ENCODE measurements at regions not wholly inside any gene's neighbourhood (a gene's known extent, or its start where the extent isn't known, plus 50 kb on each side); places are given as distances from the start of the nearest gene placed in this dataset.
A peak's percentile ranks its signal among the peaks of the same experiment; 100 is the strongest.

GRCh38 chr1:43037466-43037865 is 78.8 kb upstream of the SLC2A1 start:
- H3K4me3 Mint-ChIP-seq, result no peak overlapping the region
- no peaks in the 10 kb centered on the region for H3K27me3 Mint-ChIP-seq (ENCODE audit: low read depth)
- no peaks in the 10 kb centered on the region for H3K9me3 Mint-ChIP-seq
- CTCF ChIA-PET, result interaction anchor here (1.0 kb wide), 1 partner anchor 124 kb away, joined by 3 read pairs; no protein-coding TSS in a partner anchor
- no peak for DNase-seq
- H3K27ac Mint-ChIP-seq, result no peak overlapping the region
- intact Hi-C loops (cut with micrococcal nuclease), result no loop called here
- H3K4me1 Mint-ChIP-seq (ENCODE audit: low read depth), result peaks cover 13% of the 10 kb centered on the region
- no peaks in the 10 kb centered on the region for H3K36me3 Mint-ChIP-seq (ENCODE audit: low read depth)

GRCh38 chr1:43036932-43037331 is 78.3 kb upstream of the SLC2A1 start:
- CTCF ChIA-PET, result interaction anchor here (1.0 kb wide), 1 partner anchor 124 kb away, joined by 3 read pairs; no protein-coding TSS in a partner anchor
- Mint-ChIP-seq H3K4me3 (no peak overlapping the region), H3K36me3 (ENCODE audit: low read depth) (no peaks in the 10 kb centered on the region), H3K9me3 (no peaks in the 10 kb centered on the region), H3K27ac (no peak overlapping the region), H3K27me3 (ENCODE audit: low read depth) (no peaks in the 10 kb centered on the region), H3K4me1 (ENCODE audit: low read depth) (peaks cover 13% of the 10 kb centered on the region)
- intact Hi-C loops (cut with micrococcal nuclease), result no loop called here
- no peak for DNase-seq

- DNase-seq, result no peak
- H3K36me3 Mint-ChIP-seq (ENCODE audit: low read depth), result no peaks in the 10 kb centered on the region
- peaks cover 13% of the 10 kb centered on the region for H3K4me1 Mint-ChIP-seq (ENCODE audit: low read depth)
- H3K27ac Mint-ChIP-seq, result peak overlapping the region; percentile 35
- no peak overlapping the region for H3K4me3 Mint-ChIP-seq
- H3K27me3 Mint-ChIP-seq (ENCODE audit: low read depth), result no peaks in the 10 kb centered on the region
- no peaks in the 10 kb centered on the region for H3K9me3 Mint-ChIP-seq
- intact Hi-C loops (cut with micrococcal nuclease), result no loop called here
- CTCF ChIA-PET, result interaction anchor here (2.2 to 3.1 kb wide), 2 partner anchors 37 to 122 kb away, joined by 7 to 12 read pairs; no protein-coding TSS in a partner anchor
These were observed 77.4 kb upstream of the SLC2A1 start for GRCh38 chr1:43035821-43036741.

- H3K9me3 Mint-ChIP-seq, result no peaks in the 10 kb centered on the region
- H3K4me1 Mint-ChIP-seq (ENCODE audit: low read depth), result peaks cover 13% of the 10 kb centered on the region
- CTCF ChIA-PET, result interaction anchor here (1.4 to 3.1 kb wide), 3 partner anchors 38 to 121 kb away, joined by 5 to 12 read pairs (median 7); no protein-coding TSS in a partner anchor
- intact Hi-C loops (cut with micrococcal nuclease), result no loop called here
- no peak for DNase-seq
- no peaks in the 10 kb centered on the region for H3K36me3 Mint-ChIP-seq (ENCODE audit: low read depth)
- no peak overlapping the region for H3K4me3 Mint-ChIP-seq
- H3K27ac Mint-ChIP-seq, result peak overlapping the region; percentile 80
- no peaks in the 10 kb centered on the region for H3K27me3 Mint-ChIP-seq (ENCODE audit: low read depth)
These were observed 76.1 kb upstream of the SLC2A1 start for GRCh38 chr1:43034778-43035177.

GRCh38 chr1:43034195-43034658 is 75.6 kb upstream of the SLC2A1 start:
- H3K9me3 Mint-ChIP-seq, result no peaks in the 10 kb centered on the region
- no peak for DNase-seq
- peaks cover 13% of the 10 kb centered on the region for H3K4me1 Mint-ChIP-seq (ENCODE audit: low read depth)
- CTCF ChIA-PET, result interaction anchor here (0.7 to 3.1 kb wide), 4 partner anchors 14 to 121 kb away, joined by 3 to 12 read pairs (median 6); no protein-coding TSS in a partner anchor
- no peaks in the 10 kb centered on the region for H3K36me3 Mint-ChIP-seq (ENCODE audit: low read depth)
- no peaks in the 10 kb centered on the region for H3K27me3 Mint-ChIP-seq (ENCODE audit: low read depth)
- intact Hi-C loops (cut with micrococcal nuclease), result no loop called here
- no peak overlapping the region for H3K4me3 Mint-ChIP-seq
- H3K27ac Mint-ChIP-seq, result peak overlapping the region; percentile 80

GRCh38 chr1:43031316-43032203 is 72.9 kb upstream of the SLC2A1 start:
- no peak for DNase-seq
- peaks cover 13% of the 10 kb centered on the region for H3K4me1 Mint-ChIP-seq (ENCODE audit: low read depth)
- H3K27ac Mint-ChIP-seq, result no peak overlapping the region
- no peaks in the 10 kb centered on the region for H3K27me3 Mint-ChIP-seq (ENCODE audit: low read depth)
- CTCF ChIA-PET, result interaction anchor here (0.9 to 1.1 kb wide), 2 partner anchors 42 to 119 kb away, joined by 3 to 4 read pairs; no protein-coding TSS in a partner anchor
- no peaks in the 10 kb centered on the region for H3K9me3 Mint-ChIP-seq
- H3K36me3 Mint-ChIP-seq (ENCODE audit: low read depth), result no peaks in the 10 kb centered on the region
- intact Hi-C loops (cut with micrococcal nuclease), result no loop called here
- no peak overlapping the region for H3K4me3 Mint-ChIP-seq

GRCh38 chr1:43024905-43025304 is 66.2 kb upstream of the SLC2A1 start:
- CTCF ChIA-PET, result no interaction called here
- intact Hi-C loops (cut with micrococcal nuclease), result no loop called here
- Mint-ChIP-seq H3K27me3 (ENCODE audit: low read depth) (no peaks in the 10 kb centered on the region), H3K4me3 (no peak overlapping the region), H3K9me3 (no peaks in the 10 kb centered on the region), H3K27ac (no peak overlapping the region), H3K4me1 (ENCODE audit: low read depth) (no peaks in the 10 kb centered on the region), H3K36me3 (ENCODE audit: low read depth) (no peaks in the 10 kb centered on the region)
- no peak for DNase-seq

- Mint-ChIP-seq H3K4me3 (no peak overlapping the region), H3K27ac (no peak overlapping the region), H3K27me3 (ENCODE audit: low read depth) (no peaks in the 10 kb centered on the region), H3K36me3 (ENCODE audit: low read depth) (no peaks in the 10 kb centered on the region), H3K4me1 (ENCODE audit: low read depth) (no peaks in the 10 kb centered on the region), H3K9me3 (no peaks in the 10 kb centered on the region)
- CTCF ChIA-PET, result no interaction called here
- no peak for DNase-seq
- intact Hi-C loops (cut with micrococcal nuclease), result no loop called here
These were observed 63.1 kb upstream of the SLC2A1 start for GRCh38 chr1:43021547-43022474.

GRCh38 chr1:43019226-43019625 is 60.6 kb upstream of the SLC2A1 start:
- CTCF ChIA-PET, result interaction anchor here (0.6 kb wide), 1 partner anchor 18 kb away, joined by 4 read pairs; no protein-coding TSS in a partner anchor
- intact Hi-C loops (cut with micrococcal nuclease), result no loop called here

GRCh38 chr1:43018121-43018520 is 59.5 kb upstream of the SLC2A1 start:
- DNase-seq, result no peak
- H3K36me3 Mint-ChIP-seq (ENCODE audit: low read depth), result no peaks in the 10 kb centered on the region
- no peaks in the 10 kb centered on the region for H3K9me3 Mint-ChIP-seq
- CTCF ChIA-PET, result no interaction called here
- no peaks in the 10 kb centered on the region for H3K27me3 Mint-ChIP-seq (ENCODE audit: low read depth)
- intact Hi-C loops (cut with micrococcal nuclease), result no loop called here
- no peak overlapping the region for H3K4me3 Mint-ChIP-seq
- no peaks in the 10 kb centered on the region for H3K4me1 Mint-ChIP-seq (ENCODE audit: low read depth)
- H3K27ac Mint-ChIP-seq, result no peak overlapping the region

More at GRCh38 chr1:43019226-43019625, 60.6 kb upstream of the SLC2A1 start:
- no peaks in the 10 kb centered on the region for H3K4me1 Mint-ChIP-seq (ENCODE audit: low read depth)
- H3K27me3 Mint-ChIP-seq (ENCODE audit: low read depth), result no peaks in the 10 kb centered on the region
- no peak overlapping the region for H3K4me3 Mint-ChIP-seq
- DNase-seq, result no peak
- H3K9me3 Mint-ChIP-seq, result no peaks in the 10 kb centered on the region
- no peak overlapping the region for H3K27ac Mint-ChIP-seq
- H3K36me3 Mint-ChIP-seq (ENCODE audit: low read depth), result no peaks in the 10 kb centered on the region

GRCh38 chr1:43015269-43015668 is 56.6 kb upstream of the SLC2A1 start:
- DNase-seq, result no peak
- Mint-ChIP-seq H3K27ac (no peak overlapping the region), H3K4me1 (ENCODE audit: low read depth) (no peaks in the 10 kb centered on the region), H3K36me3 (ENCODE audit: low read depth) (no peaks in the 10 kb centered on the region), H3K27me3 (ENCODE audit: low read depth) (no peaks in the 10 kb centered on the region), H3K4me3 (no peak overlapping the region), H3K9me3 (no peaks in the 10 kb centered on the region)
- CTCF ChIA-PET, result interaction anchor here (0.7 kb wide), 1 partner anchor 156 kb away, joined by 3 read pairs; no protein-coding TSS in a partner anchor
- intact Hi-C loops (cut with micrococcal nuclease), result no loop called here

All from activated naive CD4-positive, alpha-beta T cell treated with anti-CD3 and anti-CD28 coated beads for 36 hours (primary cell).